ENCODE measurements at regions not wholly inside any gene's neighbourhood (a gene's known extent, or its start where the extent isn't known, plus 50 kb on each side); places are given as distances from the start of the nearest gene placed in this dataset.

- DNase-seq = no peak
Measured at GRCh38 chr3:176932433-176932832, 264.8 kb downstream of the TBL1XR1 start.

GRCh38 chr3:176931991-176932390 is 265.3 kb downstream of the TBL1XR1 start:
- no peak for DNase-seq

- DNase-seq = no peak
Measured at GRCh38 chr3:176930942-176931341, 266.3 kb downstream of the TBL1XR1 start.

DNA sequence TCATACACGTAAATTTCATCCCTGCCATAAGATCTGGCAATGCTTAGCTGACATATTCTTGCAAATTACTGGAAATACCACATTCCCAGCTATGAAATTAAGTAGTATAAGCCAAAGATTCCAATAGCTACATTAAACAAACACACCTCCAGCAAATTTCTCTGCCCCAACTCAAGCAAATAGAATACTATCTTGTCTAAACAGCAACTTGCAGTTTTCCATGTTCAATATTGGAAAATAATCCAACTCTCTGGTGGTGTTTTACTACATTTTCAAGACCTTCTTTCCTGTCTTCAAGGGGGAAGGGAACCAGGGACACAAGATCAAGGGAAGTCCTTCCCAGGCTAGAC is 268.7 kb downstream of the TBL1XR1 start:
- DNase-seq = no peak

GRCh38 chr3:176927706-176928581 is 269.3 kb downstream of the TBL1XR1 start:
- no peak for DNase-seq

DNA sequence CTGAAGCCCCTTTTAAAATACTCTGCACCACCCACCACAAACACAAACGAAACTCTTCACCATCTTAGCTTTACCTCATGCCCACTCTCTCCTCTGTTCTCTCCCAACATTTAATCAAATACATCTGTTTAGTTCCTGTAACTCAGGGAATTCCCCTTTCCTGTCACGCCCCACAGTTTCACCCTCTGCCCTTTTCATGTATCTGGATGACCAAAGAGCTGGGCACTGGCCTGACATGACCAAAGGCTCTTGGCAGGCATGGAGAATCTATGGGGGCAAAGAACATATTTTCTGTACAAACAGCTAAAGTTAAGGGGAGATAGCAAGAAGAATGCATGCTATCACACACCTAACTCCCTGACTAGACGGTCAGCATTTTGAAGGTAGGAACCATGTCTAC is 270.0 kb downstream of the TBL1XR1 start:
- DNase-seq = no peak

GRCh38 chr3:176926688-176927087 is 270.6 kb downstream of the TBL1XR1 start:
- no peak for DNase-seq

- DNase-seq = no peak
Measured at GRCh38 chr3:176926034-176926433, 271.2 kb downstream of the TBL1XR1 start.

DNA sequence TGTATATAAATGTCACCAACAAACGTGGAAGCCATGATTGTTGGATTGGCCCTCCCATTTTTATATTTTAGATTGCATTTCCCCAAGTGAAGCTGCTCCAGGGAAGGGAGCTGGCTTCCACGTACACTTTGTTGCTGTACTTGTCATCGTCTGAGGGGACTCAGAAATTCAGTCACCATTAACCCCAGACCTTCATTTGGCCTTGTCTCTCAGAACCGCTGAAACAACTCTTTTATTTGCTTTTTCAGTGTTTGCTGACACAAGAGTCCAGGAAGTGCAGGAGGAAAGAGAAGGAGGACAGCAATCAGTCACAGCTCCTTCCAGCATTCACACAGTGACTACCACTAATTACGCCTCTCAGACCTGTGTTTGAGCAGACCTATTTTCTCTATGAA is 276.5 kb downstream of the TBL1XR1 start:
- no peak for DNase-seq

GRCh38 chr3:176919836-176920765 is 277.2 kb downstream of the TBL1XR1 start:
- no peak for DNase-seq

DNA sequence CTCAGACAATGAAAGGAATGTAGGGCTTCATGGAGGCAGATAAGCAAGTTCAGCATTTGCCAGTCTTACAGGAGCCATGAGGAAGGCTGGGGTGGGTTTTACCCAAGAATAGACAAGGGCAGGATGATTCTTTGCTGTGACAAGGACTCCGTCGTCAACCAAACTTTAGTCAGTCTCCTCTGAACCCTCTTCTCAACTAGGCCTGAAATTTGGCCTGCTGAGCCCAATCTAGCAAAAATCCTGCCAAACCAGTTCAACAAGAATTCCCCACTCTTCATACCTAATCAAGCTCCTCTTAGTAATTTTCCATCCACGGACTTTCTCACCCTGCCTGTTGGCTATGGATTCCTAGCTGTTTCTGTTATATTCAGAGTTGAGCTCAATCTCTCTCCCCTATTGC is 280.5 kb downstream of the TBL1XR1 start:
- no peak for DNase-seq

DNA sequence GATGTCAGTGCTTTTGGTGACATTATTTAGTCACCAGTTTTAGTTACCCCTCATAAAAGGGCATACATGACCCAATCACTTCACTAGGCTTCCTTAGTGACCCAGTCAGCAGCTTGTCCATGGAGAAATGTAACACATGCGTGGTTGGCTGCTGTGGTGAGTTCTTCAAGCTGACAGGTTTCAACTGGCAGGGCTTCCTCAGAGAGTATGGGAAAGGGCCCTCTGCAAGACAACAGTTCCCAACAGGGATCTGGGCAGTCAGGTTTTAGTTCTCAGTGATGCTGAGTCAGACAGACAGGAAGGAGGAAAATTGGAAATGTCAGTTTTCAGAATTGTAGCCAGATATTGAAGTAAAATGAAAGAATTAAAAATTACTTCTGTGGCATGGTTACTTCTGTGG is 282.5 kb downstream of the TBL1XR1 start:
- DNase-seq = no peak

DNA sequence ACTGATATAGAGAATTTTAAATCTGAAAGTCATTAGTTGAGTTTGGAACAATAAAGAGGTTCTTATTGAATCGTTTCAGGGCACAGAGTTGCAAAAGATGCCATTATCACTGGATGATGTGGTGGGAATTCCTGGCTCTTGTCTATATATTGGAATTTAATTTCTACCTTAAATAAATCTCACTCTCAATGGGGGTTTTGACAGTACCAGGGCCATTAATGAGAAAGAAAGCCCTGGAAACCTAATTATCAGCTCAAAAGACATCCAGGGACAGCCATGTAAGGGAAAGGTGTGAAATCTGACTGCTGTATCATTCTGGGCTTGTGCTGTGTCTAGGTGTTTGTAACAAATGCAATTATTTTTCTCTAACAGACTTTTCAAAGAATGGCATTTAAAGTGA is 285.7 kb downstream of the TBL1XR1 start:
- DNase-seq = no peak

DNA sequence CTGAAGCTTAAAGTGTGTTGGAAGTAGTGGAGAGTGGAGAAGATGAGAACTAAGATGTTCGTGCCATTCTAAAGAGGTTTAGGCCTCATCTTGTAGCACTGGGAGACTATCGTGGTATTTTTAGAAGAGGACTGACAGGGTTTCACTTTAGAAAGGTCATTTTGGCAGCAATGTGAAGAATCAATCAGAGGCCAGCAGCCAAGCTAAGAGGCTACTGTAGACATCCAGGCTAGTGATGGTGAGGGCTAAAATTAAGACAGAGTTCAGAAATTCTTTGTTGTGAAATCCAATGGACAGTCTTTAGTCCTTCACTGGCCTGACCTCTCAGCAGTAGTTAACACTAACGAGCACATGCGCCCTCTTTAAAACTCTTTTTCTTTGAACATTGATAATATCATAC is 288.2 kb downstream of the TBL1XR1 start:
- no peak for DNase-seq

DNA sequence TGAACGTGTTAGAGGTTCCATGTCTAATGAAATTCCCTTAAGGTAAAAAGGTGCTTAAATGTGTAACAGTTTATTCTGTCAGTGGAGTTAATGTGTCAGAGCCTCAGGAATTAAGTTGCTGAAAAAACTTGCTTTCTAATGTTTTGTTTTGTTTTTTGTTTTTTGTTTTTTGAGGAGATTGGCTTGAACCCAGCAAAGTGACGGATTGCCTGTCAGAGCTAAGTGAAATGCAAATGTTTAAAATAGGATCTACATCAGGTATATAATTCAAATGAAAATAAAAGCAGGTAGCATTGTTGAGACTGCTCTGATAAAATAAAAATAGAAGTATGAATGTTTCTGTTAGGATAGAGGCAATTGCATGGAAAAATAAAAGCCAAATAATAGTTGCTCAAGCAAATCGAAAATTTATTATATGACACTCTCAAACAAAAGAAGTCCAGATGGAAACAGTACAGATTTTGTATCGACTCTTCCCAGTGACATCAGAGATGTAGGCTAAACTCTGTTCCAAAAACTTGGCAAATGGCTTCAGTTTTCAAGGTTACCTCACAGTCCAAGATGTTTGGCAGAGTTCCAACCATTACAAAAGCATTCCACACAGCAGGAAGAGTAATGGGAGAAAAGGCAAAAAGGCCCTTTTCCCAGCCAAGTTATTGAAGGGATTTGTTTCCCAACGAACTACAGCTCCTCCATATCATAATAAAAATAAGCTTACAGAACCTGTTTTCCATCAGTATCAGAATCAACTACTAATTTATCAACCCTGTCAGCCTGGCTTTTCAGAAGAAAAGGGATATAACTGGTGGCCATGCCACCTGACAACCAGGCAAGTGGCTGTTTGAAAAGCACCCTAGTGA is 291.0 kb downstream of the TBL1XR1 start:
- DNase-seq = no peak

GRCh38 chr3:176905331-176905730 is 292.0 kb downstream of the TBL1XR1 start:
- no peak for DNase-seq

DNA sequence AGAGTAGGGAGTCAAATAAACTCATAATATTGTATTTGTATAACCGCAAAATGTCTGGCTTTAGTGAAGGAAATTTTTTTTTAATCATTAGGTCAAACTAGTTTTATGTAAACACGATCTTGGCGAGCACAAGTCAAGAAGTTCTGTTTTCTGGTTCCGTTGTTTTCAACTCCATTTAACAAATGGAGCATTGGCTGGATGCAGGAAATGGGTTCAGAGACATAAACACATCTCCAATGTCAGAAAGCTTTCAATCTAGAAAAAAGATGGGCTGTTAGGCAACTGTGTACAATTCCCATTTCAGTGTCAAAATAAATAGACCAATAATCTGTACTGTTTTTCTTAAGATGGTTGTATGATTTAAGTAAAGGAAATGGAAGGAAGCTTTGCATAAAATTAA is 292.8 kb downstream of the TBL1XR1 start:
- no peak for DNase-seq

DNA sequence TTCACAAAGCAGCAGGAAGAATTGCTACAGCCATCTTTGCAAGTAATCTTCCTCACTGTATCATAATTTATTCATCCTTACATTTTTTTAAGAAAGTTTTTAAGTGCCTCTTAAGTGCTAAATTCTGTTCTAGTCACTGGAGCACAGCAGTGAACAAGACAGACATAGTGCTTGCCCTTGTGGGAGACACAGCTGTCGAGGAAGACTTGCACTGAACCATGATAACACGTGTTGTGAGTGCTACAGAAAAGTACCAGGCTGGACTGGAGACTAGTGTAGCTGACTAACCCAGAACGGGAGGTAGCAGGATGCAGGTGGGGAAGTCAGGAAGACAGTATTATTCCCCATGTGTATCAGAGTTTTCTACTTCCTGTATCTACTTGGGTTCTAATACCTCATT is 300.6 kb downstream of the TBL1XR1 start:
- no peak for DNase-seq

DNA sequence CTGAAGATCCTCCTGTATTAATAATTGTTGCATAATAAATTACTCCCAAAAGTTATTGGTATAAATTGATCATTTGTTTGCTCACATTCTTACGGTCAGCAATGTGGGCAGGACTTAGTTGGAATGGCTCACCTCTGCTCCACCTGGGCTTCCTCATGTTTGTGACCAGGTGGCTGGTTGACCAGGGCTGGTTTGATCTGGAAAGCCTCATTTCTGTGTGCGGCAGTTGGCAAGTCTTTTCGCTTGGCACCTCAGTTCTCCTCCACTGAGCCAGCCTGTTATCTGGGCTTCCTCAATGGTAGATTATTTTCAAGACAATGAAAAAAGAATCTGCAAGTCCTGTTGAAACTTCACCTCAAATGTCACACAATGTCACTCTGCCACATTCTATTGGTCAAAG is 301.1 kb downstream of the TBL1XR1 start:
- DNase-seq = no peak

DNA sequence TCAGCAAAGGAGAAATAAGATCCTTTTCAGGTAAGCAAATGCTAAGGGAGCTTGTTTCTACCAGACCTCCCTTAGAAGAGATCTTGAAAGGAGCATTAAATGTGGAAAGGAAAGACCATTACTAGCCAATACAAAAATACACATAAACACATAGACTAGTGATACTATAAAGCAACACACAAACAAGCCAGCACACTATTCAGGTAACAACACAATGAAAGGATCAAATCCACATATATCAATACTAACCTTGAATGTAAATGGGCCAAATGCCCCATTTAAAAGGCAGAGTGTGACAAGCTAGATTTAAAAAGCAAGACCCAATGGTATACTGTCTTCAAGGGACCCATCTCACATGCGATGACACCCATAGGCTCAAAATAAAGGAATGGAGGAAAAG is 317.6 kb downstream of the TBL1XR1 start:
- no peak for DNase-seq

- DNase-seq = no peak
Measured at GRCh38 chr3:176873261-176873660, 324.0 kb downstream of the TBL1XR1 start.

DNA sequence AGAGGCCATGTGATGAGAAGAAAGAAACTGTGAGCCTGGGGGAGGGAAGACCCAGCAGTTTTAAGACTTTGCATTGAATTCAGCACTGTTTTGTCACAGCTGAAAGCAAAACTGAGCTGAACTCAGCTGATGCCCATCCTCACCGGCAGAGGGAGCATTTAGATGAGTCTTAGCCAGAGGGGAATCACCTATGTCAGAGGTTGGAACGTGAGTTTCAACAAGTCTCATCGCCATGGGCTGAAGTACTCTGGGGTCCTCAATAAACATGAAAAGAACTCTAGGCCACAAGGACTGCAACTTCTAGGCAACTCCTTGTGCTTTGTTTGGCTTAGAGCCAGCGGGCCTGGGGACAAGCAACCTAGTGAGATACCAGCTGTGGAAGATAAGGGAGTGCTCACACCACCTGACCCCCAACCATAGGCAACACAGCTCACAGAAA is 324.5 kb downstream of the TBL1XR1 start:
- DNase-seq = peak; percentile 56

- DNase-seq = no peak
Measured at GRCh38 chr3:176870451-176870850, 326.8 kb downstream of the TBL1XR1 start.

Measured in CD4-positive, alpha-beta T cell treated with Interleukin-6 for 4 hours (primary cell).